Neural progenitor cell (in vitro differentiated cells): ENCODE measurements at regions not wholly inside any gene's neighbourhood (a gene's known extent, or its start where the extent isn't known, plus 50 kb on each side); places are given as distances from the start of the nearest gene placed in this dataset.
"Not testable (repeated sequence)": the region's sequence is repeated elsewhere in the genome, so short reads cannot be mapped to it uniquely, and the experiment has no call there.

Source experiments
- DNase-seq: peaks from one replicate; pipeline ENCODE4 v3.0.0-alpha.2; 2016; ENCODE audit warnings: low spot score
- H2AFZ ChIP-seq: fragments of 200-600 bp; sonication (generic); replicated peaks from 2 replicates; pipeline ENCODE4 v1.6.1; 2016; ENCODE audit warnings: antibody characterized with exemption
- H3F3A ChIP-seq: fragments of 200-600 bp; sonication (generic); 2 replicates; pipeline ENCODE4 v1.6.1; 2016; ENCODE audit warnings: antibody characterized with exemption, low read depth
- H3K27ac ChIP-seq: fragments of 200-600 bp; sonication (generic); 2 replicates; pipeline ENCODE4 v1.5.1; 2016; ENCODE audit warnings: mild to moderate bottlenecking
- H3K27me3 ChIP-seq: fragments of 200-600 bp; sonication (generic); 2 replicates; pipeline ENCODE4 v1.6.1; 2016; ENCODE audit warnings: mild to moderate bottlenecking, moderate library complexity
- H3K36me3 ChIP-seq: fragments of 200-600 bp; sonication (generic); 2 replicates; pipeline ENCODE4 v1.5.1; 2016
- H3K4me1 ChIP-seq: fragments of 200-600 bp; sonication (generic); 2 replicates; pipeline ENCODE4 v1.6.1; 2016; ENCODE audit warnings: mixed run types
- H3K4me2 ChIP-seq: fragments of 200-600 bp; sonication (generic); 2 replicates; pipeline ENCODE4 v1.6.1; 2016
- H3K4me3 ChIP-seq: fragments of 200-600 bp; sonication (generic); 2 replicates; pipeline ENCODE4 v1.5.1; 2016
- H3K79me2 ChIP-seq: fragments of 200-600 bp; sonication (generic); 2 replicates; pipeline ENCODE4 v1.6.1; 2016; ENCODE audit warnings: low read depth
- H3K9ac ChIP-seq: fragments of 200-600 bp; sonication (generic); 2 replicates; pipeline ENCODE4 v1.6.1; 2016
- H3K9me3 ChIP-seq: fragments of 200-600 bp; sonication (generic); 2 replicates; pipeline ENCODE4 v1.5.1; 2016; ENCODE audit warnings: low read depth
- H4K20me1 ChIP-seq: fragments of 200-600 bp; sonication (generic); 2 replicates; pipeline ENCODE4 v1.6.1; 2016; ENCODE audit warnings: low read depth
- H3K27ac Mint-ChIP-seq: 3 replicates; pipeline ENCODE4 v1.8.0; 2021; ENCODE audit warnings: mixed read lengths
- H3K27me3 Mint-ChIP-seq: 2 replicates; pipeline ENCODE4 v1.8.0; 2022; ENCODE audit warnings: low read depth, mild to moderate bottlenecking, inconsistent platforms, moderate library complexity, mixed read lengths; ENCODE audit not compliant: insufficient read depth
- H3K36me3 Mint-ChIP-seq: 3 replicates; pipeline ENCODE4 v1.8.0; 2021; ENCODE audit warnings: mixed read lengths
- H3K4me1 Mint-ChIP-seq: 3 replicates; pipeline ENCODE4 v1.8.0; 2021; ENCODE audit warnings: mixed read lengths
- H3K4me3 Mint-ChIP-seq: 3 replicates; pipeline ENCODE4 v1.8.0; 2021; ENCODE audit warnings: mild to moderate bottlenecking, moderate library complexity, mixed read lengths
- H3K9me3 Mint-ChIP-seq: 3 replicates; pipeline ENCODE4 v1.8.0; 2020; ENCODE audit warnings: mixed read lengths
- EZH2 ChIP-seq: fragments of 200-600 bp; sonication (generic); IDR thresholded peaks from 2 replicates; pipeline ENCODE4 v1.6.1; 2017; ENCODE audit warnings: antibody characterized with exemption, mild to moderate bottlenecking, moderate library complexity
- EZH2phosphoT487 ChIP-seq: fragments of 200-600 bp; sonication (generic); IDR thresholded peaks from 2 replicates; pipeline ENCODE4 v1.6.1; 2017; ENCODE audit warnings: antibody characterized with exemption
- TF ChIP-seq, protein P1 (sequence below): fragments of 200-600 bp; sonication (generic); IDR thresholded peaks from 2 replicates; pipeline ENCODE4 v1.5.1; 2017; ENCODE audit warnings: antibody characterized with exemption, mild to moderate bottlenecking

DNA sequence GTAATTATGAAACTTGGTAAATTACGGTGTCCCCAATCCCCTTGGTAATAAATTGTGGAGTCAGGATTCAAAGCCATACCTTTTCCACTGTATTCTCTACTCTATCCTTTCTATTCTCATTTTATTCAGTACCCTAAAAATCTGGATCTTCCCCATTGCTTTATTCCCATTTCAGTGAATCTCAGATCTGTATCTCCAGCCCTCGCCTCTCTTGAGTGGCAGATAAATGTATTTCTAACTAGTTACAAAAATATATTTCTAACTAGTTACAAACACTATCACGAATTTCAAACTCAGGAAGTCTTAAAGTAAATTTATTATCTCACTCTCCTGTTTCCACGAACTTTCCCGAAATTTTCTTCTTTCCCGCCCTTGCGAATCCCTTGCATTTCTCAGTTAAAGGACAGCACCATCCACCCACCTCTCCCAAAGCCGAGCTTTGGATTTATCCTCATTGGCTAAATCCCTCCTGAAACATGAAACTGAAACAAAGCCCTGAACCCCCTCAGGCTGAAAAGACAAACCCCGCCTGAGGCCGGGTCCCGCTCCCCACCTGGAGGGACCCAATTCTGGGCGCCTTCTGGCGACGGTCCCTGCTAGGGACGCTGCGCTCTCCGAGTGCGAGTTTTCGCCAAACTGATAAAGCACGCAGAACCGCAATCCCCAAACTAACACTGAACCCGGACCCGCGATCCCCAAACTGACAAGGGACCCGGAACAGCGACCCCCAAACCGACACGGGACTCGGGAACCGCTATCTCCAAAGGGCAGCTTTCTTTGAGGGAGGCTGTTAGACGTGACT, 164.3 kb upstream of the PABPC3 start:
- H3K27ac Mint-ChIP-seq: no peak overlapping the region
- H3K27me3 Mint-ChIP-seq: peaks cover 19% of the 10 kb centered on the region
- H3K36me3 ChIP-seq: no peaks in the 10 kb centered on the region
- H3K4me1 ChIP-seq: peaks cover 3% of the 10 kb centered on the region
- no peak overlapping the region for H3K9ac ChIP-seq
- H3K4me1 Mint-ChIP-seq: peaks cover 5% of the 10 kb centered on the region
- H3K4me2 ChIP-seq: peak overlapping the region; percentile 74
- H3K4me3 ChIP-seq: peak overlapping the region; percentile 44
- peak overlapping the region; percentile 82 for H2AFZ ChIP-seq
- H3K27ac ChIP-seq: no peak overlapping the region
- DNase-seq: peak; percentile 65
- H4K20me1 ChIP-seq: no peaks in the 10 kb centered on the region
- TF ChIP-seq, protein P1, sequence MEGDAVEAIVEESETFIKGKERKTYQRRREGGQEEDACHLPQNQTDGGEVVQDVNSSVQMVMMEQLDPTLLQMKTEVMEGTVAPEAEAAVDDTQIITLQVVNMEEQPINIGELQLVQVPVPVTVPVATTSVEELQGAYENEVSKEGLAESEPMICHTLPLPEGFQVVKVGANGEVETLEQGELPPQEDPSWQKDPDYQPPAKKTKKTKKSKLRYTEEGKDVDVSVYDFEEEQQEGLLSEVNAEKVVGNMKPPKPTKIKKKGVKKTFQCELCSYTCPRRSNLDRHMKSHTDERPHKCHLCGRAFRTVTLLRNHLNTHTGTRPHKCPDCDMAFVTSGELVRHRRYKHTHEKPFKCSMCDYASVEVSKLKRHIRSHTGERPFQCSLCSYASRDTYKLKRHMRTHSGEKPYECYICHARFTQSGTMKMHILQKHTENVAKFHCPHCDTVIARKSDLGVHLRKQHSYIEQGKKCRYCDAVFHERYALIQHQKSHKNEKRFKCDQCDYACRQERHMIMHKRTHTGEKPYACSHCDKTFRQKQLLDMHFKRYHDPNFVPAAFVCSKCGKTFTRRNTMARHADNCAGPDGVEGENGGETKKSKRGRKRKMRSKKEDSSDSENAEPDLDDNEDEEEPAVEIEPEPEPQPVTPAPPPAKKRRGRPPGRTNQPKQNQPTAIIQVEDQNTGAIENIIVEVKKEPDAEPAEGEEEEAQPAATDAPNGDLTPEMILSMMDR: no peak
- TF ChIP-seq EZH2: peak; percentile 51
- peaks cover 12% of the 10 kb centered on the region for H3F3A ChIP-seq
- H3K79me2 ChIP-seq: no peaks in the 10 kb centered on the region
- no peaks in the 10 kb centered on the region for H3K9me3 ChIP-seq
- H3K27me3 ChIP-seq: peaks cover 23% of the 10 kb centered on the region
- H3K36me3 Mint-ChIP-seq: no peaks in the 10 kb centered on the region
- peak overlapping the region; percentile 7 for H3K4me3 Mint-ChIP-seq
- no peaks in the 10 kb centered on the region for H3K9me3 Mint-ChIP-seq

DNA sequence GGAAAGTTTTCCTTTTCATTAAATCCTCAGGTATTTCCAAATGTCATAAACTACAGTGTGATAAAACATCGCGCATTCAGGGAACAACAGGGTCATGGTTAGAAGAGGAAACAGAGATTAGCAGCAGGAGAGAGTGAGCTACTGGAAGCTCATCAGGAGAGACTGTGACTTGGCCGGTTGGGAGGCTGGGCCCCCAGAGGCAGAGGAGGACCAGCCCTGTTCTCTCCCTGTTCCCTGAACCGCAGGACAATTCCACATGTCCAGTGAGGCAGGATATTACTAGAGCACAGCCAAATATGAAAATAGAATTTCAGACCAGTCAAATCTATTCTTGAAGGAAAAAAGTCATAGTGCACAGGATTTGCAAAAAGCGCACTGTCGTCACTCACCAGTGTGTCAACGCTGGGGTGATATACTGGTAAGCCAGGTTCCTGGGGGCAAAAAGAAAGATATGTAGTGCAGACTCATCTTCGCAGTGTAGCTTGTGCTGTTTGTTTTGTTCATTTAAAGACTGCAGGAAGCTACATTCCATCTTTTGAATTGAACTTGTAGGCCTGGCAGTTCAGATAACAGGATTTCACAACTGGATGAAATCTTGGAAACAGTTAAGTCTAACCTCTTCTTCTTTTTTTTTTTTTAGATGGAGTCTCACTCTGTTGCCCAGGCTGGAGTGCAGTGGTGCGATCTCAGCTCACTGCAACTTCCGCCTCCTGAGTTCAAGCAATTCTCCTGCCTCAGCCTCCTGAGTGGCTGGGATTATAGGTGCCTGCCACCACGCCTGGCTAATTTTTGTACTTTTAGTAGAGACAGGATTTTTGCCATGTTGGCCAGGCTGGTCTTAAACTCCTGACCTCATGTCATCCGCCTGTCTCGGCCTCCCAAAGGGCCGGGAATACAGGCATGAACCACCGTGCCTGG, 162.6 kb upstream of the PABPC3 start:
- H3K27ac Mint-ChIP-seq: not testable (repeated sequence)

DNA sequence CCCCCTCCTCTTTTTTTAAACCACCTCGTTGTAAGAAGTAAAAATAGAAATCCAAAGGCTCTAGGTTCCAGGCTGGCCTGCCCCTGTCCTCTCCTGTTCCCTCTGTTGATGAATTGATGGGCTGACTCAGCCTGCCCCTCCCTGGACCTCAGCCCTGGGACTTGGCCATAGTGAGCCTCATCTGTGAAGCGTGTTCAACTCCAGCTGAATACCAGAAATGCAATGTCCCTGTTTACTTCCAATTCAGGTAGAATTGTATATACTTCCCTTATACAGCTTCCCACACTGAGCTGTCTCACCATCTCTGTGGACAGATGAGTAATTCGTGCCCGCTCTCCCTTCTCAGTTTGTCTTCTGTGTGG, 161.9 kb upstream of the PABPC3 start:
- H3K27me3 ChIP-seq: peaks cover 23% of the 10 kb centered on the region
- not testable (repeated sequence) for H2AFZ ChIP-seq, H3K4me1 Mint-ChIP-seq, H3K9me3 Mint-ChIP-seq, H3K27ac ChIP-seq, DNase-seq, H3K4me3 ChIP-seq, H3K36me3 Mint-ChIP-seq, H3K4me1 ChIP-seq, H3K36me3 ChIP-seq, H3K4me2 ChIP-seq, H3K4me3 Mint-ChIP-seq, H3K79me2 ChIP-seq, H3K27ac Mint-ChIP-seq, H3K9ac ChIP-seq, H4K20me1 ChIP-seq, H3K9me3 ChIP-seq
- H3F3A ChIP-seq: peaks cover 12% of the 10 kb centered on the region
- H3K27me3 Mint-ChIP-seq: peaks cover 17% of the 10 kb centered on the region

More for the DNA sequence above, 162.6 kb upstream of the PABPC3 start:
- Histone ChIP-seq H3K27me3 (peaks cover 23% of the 10 kb centered on the region), H3F3A (peaks cover 12% of the 10 kb centered on the region)
- H3K4me3 Mint-ChIP-seq, H3K9me3 ChIP-seq, H4K20me1 ChIP-seq, DNase-seq, H3K79me2 ChIP-seq, H3K4me1 Mint-ChIP-seq, H3K27ac ChIP-seq, H3K36me3 ChIP-seq, H3K9ac ChIP-seq, H3K4me2 ChIP-seq, H3K4me3 ChIP-seq, H3K36me3 Mint-ChIP-seq, H3K9me3 Mint-ChIP-seq, H2AFZ ChIP-seq, H3K4me1 ChIP-seq: not testable (repeated sequence)
- peaks cover 17% of the 10 kb centered on the region for H3K27me3 Mint-ChIP-seq

- peaks cover 4% of the 10 kb centered on the region for H3K4me1 Mint-ChIP-seq
- H3K9me3 ChIP-seq: no peaks in the 10 kb centered on the region
- H3K27me3 ChIP-seq: no peaks in the 10 kb centered on the region
- H3K4me1 ChIP-seq: no peaks in the 10 kb centered on the region
- H3K79me2 ChIP-seq: no peaks in the 10 kb centered on the region
- no peaks in the 10 kb centered on the region for H3F3A ChIP-seq
- H2AFZ ChIP-seq: no peak overlapping the region
- H3K4me3 ChIP-seq: no peak overlapping the region
- H3K27ac Mint-ChIP-seq: no peak overlapping the region
- no peak overlapping the region for H3K9ac ChIP-seq
- DNase-seq: no peak
- H3K27ac ChIP-seq: no peak overlapping the region
- H3K9me3 Mint-ChIP-seq: peaks cover 8% of the 10 kb centered on the region
- peaks cover 3% of the 10 kb centered on the region for H3K27me3 Mint-ChIP-seq
- TF ChIP-seq EZH2phosphoT487 (no peak), EZH2 (no peak)
- H3K36me3 ChIP-seq: no peaks in the 10 kb centered on the region
- H3K36me3 Mint-ChIP-seq: no peaks in the 10 kb centered on the region
- H3K4me3 Mint-ChIP-seq: no peak overlapping the region
- H3K4me2 ChIP-seq: no peak overlapping the region
- H4K20me1 ChIP-seq: no peaks in the 10 kb centered on the region
These were observed 157.0 kb upstream of the PABPC3 start for GRCh38 chr13:24938966-24939365.

DNA sequence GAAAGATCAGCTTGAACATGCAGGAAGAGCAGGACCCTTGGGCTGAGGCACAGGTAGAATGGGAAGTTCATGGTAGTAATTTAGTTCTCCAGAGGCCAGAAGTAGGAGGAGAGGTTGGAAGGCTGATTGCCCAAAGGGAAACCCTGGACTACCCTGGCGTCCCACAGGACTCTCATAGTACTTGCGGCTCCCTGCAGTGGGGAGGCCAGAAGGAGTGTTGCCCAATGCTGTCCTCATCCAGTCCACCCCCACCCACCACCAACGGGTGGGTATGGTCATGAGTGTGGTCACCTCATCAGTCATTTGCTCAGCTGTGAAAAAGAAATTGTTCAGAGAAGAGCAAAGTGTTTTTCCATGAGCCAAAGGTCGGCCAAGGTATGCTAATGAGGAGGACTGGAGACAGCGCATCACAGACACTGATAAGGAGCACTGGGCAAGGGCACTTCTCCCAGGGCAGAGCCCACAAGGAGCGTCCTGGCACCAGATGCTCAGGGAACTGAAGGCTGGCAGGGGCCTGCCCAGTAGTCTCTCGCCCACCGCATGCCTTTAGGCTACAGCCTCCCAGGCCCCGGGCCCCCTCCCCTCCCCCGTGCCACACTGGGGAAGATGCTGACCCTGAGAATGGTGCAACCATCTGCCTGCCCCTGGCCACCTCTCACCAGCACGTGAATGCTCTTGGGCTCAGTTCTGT, 154.8 kb upstream of the PABPC3 start:
- not testable (repeated sequence) for H3K4me1 Mint-ChIP-seq, H3F3A ChIP-seq, H3K36me3 ChIP-seq, H3K4me2 ChIP-seq, H3K4me3 ChIP-seq, H3K36me3 Mint-ChIP-seq, H3K4me1 ChIP-seq, H4K20me1 ChIP-seq, H3K9ac ChIP-seq, H3K27me3 ChIP-seq, H3K27me3 Mint-ChIP-seq, H3K9me3 Mint-ChIP-seq, H3K27ac ChIP-seq, H3K9me3 ChIP-seq, H2AFZ ChIP-seq, H3K4me3 Mint-ChIP-seq, DNase-seq, H3K79me2 ChIP-seq
- H3K27ac Mint-ChIP-seq: peak overlapping the region; percentile 38
